GM12878 (cell line): ENCODE measurements at regions not wholly inside any gene's neighbourhood (a gene's known extent, or its start where the extent isn't known, plus 50 kb on each side); places are given as distances from the start of the nearest gene placed in this dataset.

Source experiments
- ATAC-seq: fragments of 200-7000 bp; cut with Tn5 transposase; 3 replicates; pipeline ENCODE4 v1.9.1; 2020; ENCODE audit warnings: mild to moderate bottlenecking, moderate library complexity
- BruUV-seq: library from RNA; stranded (reverse); fragments of 400-500 nt; replicated peaks from 2 replicates; lab custom pipeline; 2021; lab: Mats Ljungman, UMichigan
- CTCF ChIA-PET: fragments of 300-600 bp; sonication (Branson Sonifier 250); formaldehyde crosslinking; extraction: SDS; loops from one replicate; lab custom pipeline; 2021; ENCODE audit warnings: inconsistent platforms; lab: Yijun Ruan, JAX
- POLR2A ChIA-PET: fragments of 350-600 bp; formaldehyde crosslinking; extraction: SDS; loops from one replicate; lab custom pipeline; 2021; ENCODE audit warnings: inconsistent platforms; lab: Charles Lee
- RAD21 ChIA-PET: fragments of 300-600 bp; sonication (Branson Sonifier 250); formaldehyde crosslinking; loops from one replicate; lab custom pipeline; 2023; ENCODE audit warnings: antibody characterized with exemption; ENCODE audit not compliant: unreplicated experiment; lab: Charles Lee
- SMC1A ChIA-PET: fragments of 300-600 bp; sonication (Branson Sonifier 250); formaldehyde crosslinking; loops from one replicate; lab custom pipeline; 2023; ENCODE audit not compliant: unreplicated experiment, uncharacterized antibody; lab: Charles Lee
- DNase-seq: peaks from one replicate; pipeline ENCODE4 v3.0.0-alpha.2; 2011; ENCODE audit warnings: low read depth, low spot score
- FAIRE-seq: peaks from 3 replicates; lab custom pipeline; 2011; peaks lifted over from hg19 to GRCh38; lab: Jason Lieb, UNC
- H2AFZ ChIP-seq: 2 replicates; pipeline ENCODE4 v1.6.0; 2011; ENCODE audit warnings: low read depth, low read length, control low read depth; ENCODE audit not compliant: control insufficient read depth
- H3K27ac ChIP-seq: 2 replicates; pipeline ENCODE4 v1.5.1; 2011; ENCODE audit warnings: control low read depth; ENCODE audit not compliant: control insufficient read depth, insufficient read depth
- H3K27me3 ChIP-seq, 2 experiments: replicated peaks in 1 of 2; 2 replicates each; pipeline versions ENCODE4 v1.6.0 to v1.6.1; 2011; ENCODE audit warnings: low read length in 1 of 2; ENCODE audit not compliant: control insufficient read depth in 2 of 2, insufficient read depth in 2 of 2
- H3K36me3 ChIP-seq, 2 experiments: 2 replicates each; pipeline ENCODE4 v1.5.1; 2011; ENCODE audit warnings: low read length in 1 of 2; ENCODE audit not compliant: control insufficient read depth in 2 of 2, insufficient read depth in 2 of 2
- H3K4me1 ChIP-seq: 2 replicates; pipeline ENCODE4 v1.6.1; 2011; ENCODE audit warnings: mild to moderate bottlenecking, low read length, moderate library complexity, mixed read lengths; ENCODE audit not compliant: control insufficient read depth, insufficient read depth
- H3K4me2 ChIP-seq: 2 replicates; pipeline ENCODE4 v1.6.0; 2011; ENCODE audit warnings: control low read depth; ENCODE audit not compliant: control insufficient read depth, insufficient read depth
- H3K4me3 ChIP-seq: fragments of 200-600 bp; sonication (generic); 2 replicates; pipeline ENCODE4 v1.5.1; 2016
- H3K79me2 ChIP-seq: 2 replicates; pipeline ENCODE4 v1.6.0; 2011; ENCODE audit warnings: low read length; ENCODE audit not compliant: control insufficient read depth, insufficient read depth
- H3K9ac ChIP-seq: 2 replicates; pipeline ENCODE4 v1.8.0; 2011; ENCODE audit warnings: low read length, control low read depth, mixed read lengths; ENCODE audit not compliant: control insufficient read depth, insufficient read depth
- H3K9me3 ChIP-seq: replicated peaks from 3 replicates; pipeline ENCODE4 v1.5.1; 2011; ENCODE audit warnings: mild to moderate bottlenecking, low read length; ENCODE audit not compliant: control insufficient read depth, insufficient read depth
- H4K20me1 ChIP-seq: 2 replicates; pipeline ENCODE4 v1.6.0; 2011; ENCODE audit not compliant: control insufficient read depth, insufficient read depth
- ATF2 ChIP-seq: IDR thresholded peaks from 2 replicates; pipeline ENCODE4 v1.6.1; 2012; ENCODE audit warnings: low read length, inconsistent platforms
- BCLAF1 ChIP-seq: fragments of 450-650 bp; IDR thresholded peaks from 2 replicates; pipeline ENCODE4 v1.6.1; 2017; ENCODE audit warnings: antibody characterized with exemption, mild to moderate bottlenecking, moderate library complexity
- CBFB ChIP-seq: IDR thresholded peaks from 2 replicates; pipeline ENCODE4 v1.6.1; 2016; ENCODE audit warnings: antibody characterized with exemption, low read depth
- EZH2 ChIP-seq: IDR thresholded peaks from 2 replicates; pipeline ENCODE4 v1.6.1; 2012; ENCODE audit warnings: low read depth, mild to moderate bottlenecking, control low read depth, inconsistent platforms, low read length, borderline replicate concordance; ENCODE audit not compliant: control insufficient read depth
- MYB ChIP-seq: fragments of 150-350 bp; IDR thresholded peaks from 2 replicates; pipeline ENCODE4 v1.6.1; 2014; ENCODE audit warnings: mild to moderate bottlenecking, low read depth, low read length, borderline replicate concordance
- NFYB ChIP-seq: IDR thresholded peaks from 2 replicates; pipeline ENCODE4 v1.6.1; 2011; ENCODE audit warnings: low read depth, mild to moderate bottlenecking, low read length, improper control_type of control experiment, moderate library complexity; ENCODE audit not compliant: insufficient read depth
- RAD21 ChIP-seq: IDR thresholded peaks from 2 replicates; pipeline ENCODE4 v1.6.1; 2011; ENCODE audit warnings: mild to moderate bottlenecking, low read depth, low read length, moderate library complexity; ENCODE audit not compliant: insufficient read depth
- RCOR1 ChIP-seq: conservative IDR thresholded peaks from 2 replicates; pipeline ENCODE4 v1.6.1; 2012; ENCODE audit warnings: low read depth, low read length, improper control_type of control experiment
- SREBF2 ChIP-seq: IDR thresholded peaks from 2 replicates; pipeline ENCODE4 v1.6.1; 2012; ENCODE audit warnings: mild to moderate bottlenecking, low read length
- TCF3 ChIP-seq: IDR thresholded peaks from 2 replicates; pipeline ENCODE4 v1.6.1; 2012; ENCODE audit warnings: low read depth, mild to moderate bottlenecking, low read length, borderline replicate concordance; ENCODE audit not compliant: insufficient read depth
- YY1 ChIP-seq: IDR thresholded peaks from 2 replicates; pipeline ENCODE4 v1.6.1; 2011; ENCODE audit warnings: low read depth, mild to moderate bottlenecking, low read length
- ZNF217 ChIP-seq: fragments of 450-650 bp; IDR thresholded peaks from 2 replicates; pipeline ENCODE4 v1.6.1; 2017; ENCODE audit warnings: antibody characterized with exemption, mild to moderate bottlenecking
- WGBS: methylation state at CpG from one replicate; pipeline ENCODE4 v1.1.6; 2016; ENCODE audit warnings: low lambda C conversion rate; ENCODE audit not compliant: insufficient replicate concordance, insufficient coverage; ENCODE audit errors: missing lambda C conversion rate; 5-methylcytosine and 5-hydroxymethylcytosine counted together
- in situ Hi-C: fragments of 300-500 bp; cut with MboI; formaldehyde crosslinking; loops from 9 replicates; pipeline ENCODE4 v1.14.3; 2018; ENCODE audit warnings: mixed read lengths
- intact Hi-C: fragments of 100-400 bp; cut with micrococcal nuclease; formaldehyde crosslinking; loops from one replicate; pipeline ENCODE4 v1.14.2; 2022; ENCODE audit not compliant: unreplicated experiment
- TF ChIP-seq, protein P1 (sequence below): fragments of 450-650 bp; IDR thresholded peaks from 2 replicates; pipeline ENCODE4 v1.6.1; 2014; ENCODE audit warnings: mild to moderate bottlenecking

DNA sequence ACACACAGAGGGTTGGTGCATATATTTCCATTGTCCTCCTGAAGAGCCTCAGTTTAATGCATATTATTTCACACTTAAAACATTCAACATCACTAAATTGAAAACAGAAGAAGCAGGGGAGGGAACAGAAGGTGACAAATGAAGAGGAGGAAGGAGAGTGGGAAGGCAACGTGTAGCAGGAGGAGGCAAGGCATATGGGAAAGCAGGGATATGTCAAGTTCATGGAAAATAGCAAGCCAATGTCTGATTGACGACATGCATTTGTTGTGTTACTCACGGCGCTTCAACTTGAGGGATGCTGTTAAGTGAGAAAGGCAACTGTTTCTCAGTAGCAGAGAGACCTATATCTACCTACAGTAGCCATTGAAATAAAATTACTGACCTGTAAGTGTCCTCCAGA, 154.5 kb downstream of the NSUN3 start (continued):
- no peak for TF ChIP-seq BCLAF1
- TF ChIP-seq EZH2, result no peak
- TF ChIP-seq RCOR1, result no peak
- TF ChIP-seq ATF2, result no peak
- no peak for TF ChIP-seq NFYB
- TF ChIP-seq, protein P1, sequence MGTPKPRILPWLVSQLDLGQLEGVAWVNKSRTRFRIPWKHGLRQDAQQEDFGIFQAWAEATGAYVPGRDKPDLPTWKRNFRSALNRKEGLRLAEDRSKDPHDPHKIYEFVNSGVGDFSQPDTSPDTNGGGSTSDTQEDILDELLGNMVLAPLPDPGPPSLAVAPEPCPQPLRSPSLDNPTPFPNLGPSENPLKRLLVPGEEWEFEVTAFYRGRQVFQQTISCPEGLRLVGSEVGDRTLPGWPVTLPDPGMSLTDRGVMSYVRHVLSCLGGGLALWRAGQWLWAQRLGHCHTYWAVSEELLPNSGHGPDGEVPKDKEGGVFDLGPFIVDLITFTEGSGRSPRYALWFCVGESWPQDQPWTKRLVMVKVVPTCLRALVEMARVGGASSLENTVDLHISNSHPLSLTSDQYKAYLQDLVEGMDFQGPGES, result no peak

DNA sequence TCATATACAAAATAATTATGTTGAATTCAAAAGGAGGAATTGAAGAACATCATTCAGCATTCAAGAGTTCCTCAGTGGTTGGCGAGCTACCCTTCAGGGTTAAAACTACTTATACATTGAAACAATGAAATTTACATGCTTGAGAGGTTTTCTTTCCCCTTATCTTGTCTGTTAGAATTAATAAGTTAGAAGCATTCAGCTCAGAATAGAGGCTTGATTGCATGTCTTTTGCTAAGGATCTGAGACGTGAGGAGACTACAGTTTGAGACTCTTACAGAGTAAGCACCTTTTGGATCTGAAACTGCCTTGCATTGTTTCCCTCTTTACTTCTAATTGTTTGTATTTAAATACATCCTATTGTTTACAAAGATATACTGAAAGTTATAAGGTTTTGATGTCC, 157.6 kb downstream of the NSUN3 start:
- ChIA-PET RAD21 (interaction anchor here (0.6 kb wide), 1 partner anchor 40 kb away, joined by 3 read pairs; no protein-coding TSS in a partner anchor), POLR2A (no interaction called here), CTCF (interaction anchor here (1.6 kb wide), 1 partner anchor 29 kb away, joined by 7 read pairs; no protein-coding TSS in a partner anchor), SMC1A (no interaction called here)
- in situ Hi-C loops, result no loop called here
- intact Hi-C loops, result no loop called here
- H2AFZ ChIP-seq, result no peak overlapping the region
- H4K20me1 ChIP-seq, result no peaks in the 10 kb centered on the region
- no peaks in the 10 kb centered on the region for H3K79me2 ChIP-seq
- no peaks in the 10 kb centered on the region for H3K4me1 ChIP-seq
- H3K4me3 ChIP-seq, result no peak overlapping the region
- FAIRE-seq (no peak), DNase-seq (no peak), ATAC-seq (no peak)
- no peaks in the 10 kb centered on the region for H3K36me3 ChIP-seq
- no peaks in the 10 kb centered on the region for H3K27me3 ChIP-seq
- no TSS peak for BruUV-seq
- no peak overlapping the region for H3K27ac ChIP-seq
- WGBS, result 0% methylated on average over 2 of the region's 2 CpGs
- H3K4me2 ChIP-seq, result no peak overlapping the region
- no peak overlapping the region for H3K9ac ChIP-seq
- H3K9me3 ChIP-seq, result no peaks in the 10 kb centered on the region; the same call in 2 of the 3 replicates
- TF ChIP-seq CBFB (no peak), TCF3 (no peak), MYB (no peak), RAD21 (no peak), YY1 (no peak), SREBF2 (no peak), ZNF217 (no peak)
